ENCODE measurements at regions not wholly inside any gene's neighbourhood (a gene's known extent, or its start where the extent isn't known, plus 50 kb on each side); places are given as distances from the start of the nearest gene placed in this dataset.

- no peak for DNase-seq (ENCODE audit: low spot score)
These were observed 143.5 kb upstream of the CNTN4 start for GRCh38 chr3:1955170-1955569.

- no peak for DNase-seq (ENCODE audit: low spot score)
These were observed 142.9 kb upstream of the CNTN4 start for GRCh38 chr3:1955750-1956149.

GRCh38 chr3:1960506-1960905, 138.2 kb upstream of the CNTN4 start:
- no peak for DNase-seq (ENCODE audit: low spot score)

GRCh38 chr3:1962396-1963088, 136.1 kb upstream of the CNTN4 start:
- DNase-seq (ENCODE audit: low spot score) = no peak

GRCh38 chr3:1963896-1964295, 134.8 kb upstream of the CNTN4 start:
- no peak for DNase-seq (ENCODE audit: low spot score)

GRCh38 chr3:1967525-1967924, 131.1 kb upstream of the CNTN4 start:
- no peak for DNase-seq (ENCODE audit: low spot score)

GRCh38 chr3:1969281-1969680, 129.4 kb upstream of the CNTN4 start:
- DNase-seq (ENCODE audit: low spot score) = no peak

GRCh38 chr3:1971780-1972179, 126.9 kb upstream of the CNTN4 start:
- no peak for DNase-seq (ENCODE audit: low spot score)

GRCh38 chr3:1979961-1980615, 118.6 kb upstream of the CNTN4 start:
- no peak for DNase-seq (ENCODE audit: low spot score)

GRCh38 chr3:1987980-1988379, 110.7 kb upstream of the CNTN4 start:
- DNase-seq (ENCODE audit: low spot score) = no peak

GRCh38 chr3:1998739-1999138, 99.9 kb upstream of the CNTN4 start:
- no peak for DNase-seq (ENCODE audit: low spot score)

- no peak for DNase-seq (ENCODE audit: low spot score)
These were observed 97.2 kb upstream of the CNTN4 start for GRCh38 chr3:2001306-2002108.

- DNase-seq (ENCODE audit: low spot score) = no peak
These were observed 74.7 kb upstream of the CNTN4 start for GRCh38 chr3:2023959-2024358.

GRCh38 chr3:2024713-2025112, 74.0 kb upstream of the CNTN4 start:
- DNase-seq (ENCODE audit: low spot score) = no peak

GRCh38 chr3:2029559-2029958, 69.1 kb upstream of the CNTN4 start:
- DNase-seq (ENCODE audit: low spot score) = no peak

- DNase-seq (ENCODE audit: low spot score) = no peak
These were observed 62.6 kb upstream of the CNTN4 start for GRCh38 chr3:2036076-2036475.

GRCh38 chr3:2041931-2042330, 56.7 kb upstream of the CNTN4 start:
- no peak for DNase-seq (ENCODE audit: low spot score)

Data from HuH-7.5 (cell line).